GM12892 (cell line): ENCODE measurements at regions not wholly inside any gene's neighbourhood (a gene's known extent, or its start where the extent isn't known, plus 50 kb on each side); places are given as distances from the start of the nearest gene placed in this dataset.
"Not testable (repeated sequence)": the region's sequence is repeated elsewhere in the genome, so short reads cannot be mapped to it uniquely, and the experiment has no call there.

Experiments
- DNase-seq: peaks from one replicate; pipeline ENCODE4 v3.0.0; 2011; ENCODE audit not compliant: insufficient read length
- FAIRE-seq: peaks from 2 replicates; lab custom pipeline; 2011; peaks lifted over from hg19 to GRCh38; lab: Jason Lieb, UNC
- POLR2A ChIP-seq: IDR thresholded peaks from 2 replicates; pipeline ENCODE4 v1.6.1; 2011; ENCODE audit warnings: low read depth, low read length, control low read depth
- POLR2AphosphoS5 ChIP-seq: IDR thresholded peaks from 2 replicates; pipeline ENCODE4 v1.6.1; 2011; ENCODE audit warnings: low read depth, low read length, control low read depth
- TAF1 ChIP-seq: IDR thresholded peaks from 2 replicates; pipeline ENCODE4 v1.6.1; 2011; ENCODE audit warnings: low read depth, mild to moderate bottlenecking, control low read depth, low read length, borderline replicate concordance

DNA sequence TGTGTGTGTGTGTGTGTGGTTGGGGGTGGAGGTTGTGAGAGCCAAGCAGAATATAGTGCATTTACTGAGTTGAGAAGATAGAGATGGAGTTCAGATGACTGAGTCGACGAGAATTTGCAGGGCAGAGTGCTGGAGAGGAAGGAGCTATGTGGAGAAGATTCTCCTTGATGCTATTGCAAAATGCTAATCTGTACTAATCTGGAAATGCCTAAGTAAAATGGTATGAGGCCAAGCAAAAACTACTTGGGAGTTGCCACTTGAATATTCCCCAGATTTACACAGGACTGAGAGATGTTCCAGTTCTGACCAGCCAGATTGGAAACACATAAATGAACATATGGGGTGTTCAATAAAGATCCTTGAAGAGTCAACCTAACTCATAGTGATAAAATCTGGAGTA, 316.4 kb downstream of the NSUN3 start:
- FAIRE-seq (no peak), DNase-seq (no peak)
- TF ChIP-seq POLR2A (no peak), POLR2AphosphoS5 (no peak), TAF1 (no peak)

GRCh38 chr3:94394885-94395284, 332.0 kb downstream of the NSUN3 start:
- DNase-seq (no peak), FAIRE-seq (no peak)
- no peak for TF ChIP-seq POLR2A
- no peak for TF ChIP-seq TAF1
- no peak for TF ChIP-seq POLR2AphosphoS5

GRCh38 chr3:94395851-94396250, 333.0 kb downstream of the NSUN3 start:
- FAIRE-seq (no peak), DNase-seq (no peak)
- no peak for TF ChIP-seq TAF1

DNA sequence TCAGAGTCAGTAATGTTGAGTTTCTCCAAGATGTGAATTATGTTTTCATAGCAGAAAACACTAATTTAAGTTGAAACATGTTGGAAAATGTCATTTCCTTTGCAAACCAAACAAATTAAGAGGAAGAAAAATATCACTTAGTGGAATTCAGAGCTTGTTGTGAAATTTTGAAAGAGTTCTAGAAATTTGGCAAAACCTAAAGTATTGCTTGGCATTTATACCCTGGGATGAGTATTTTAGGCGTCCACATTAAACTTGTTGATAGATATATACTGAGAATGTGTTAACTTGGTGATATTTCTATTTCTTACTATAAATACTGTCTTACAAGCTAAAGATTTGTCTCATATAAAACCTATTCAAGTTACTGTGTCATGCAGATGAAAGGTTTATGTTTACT, 335.2 kb downstream of the NSUN3 start:
- TF ChIP-seq POLR2AphosphoS5 (no peak), TAF1 (no peak), POLR2A (no peak)
- FAIRE-seq (no peak), DNase-seq (no peak)

GRCh38 chr3:94401466-94401865, 338.6 kb downstream of the NSUN3 start:
- FAIRE-seq (no peak), DNase-seq (no peak)
- TF ChIP-seq POLR2AphosphoS5 (no peak), POLR2A (no peak), TAF1 (no peak)

DNA sequence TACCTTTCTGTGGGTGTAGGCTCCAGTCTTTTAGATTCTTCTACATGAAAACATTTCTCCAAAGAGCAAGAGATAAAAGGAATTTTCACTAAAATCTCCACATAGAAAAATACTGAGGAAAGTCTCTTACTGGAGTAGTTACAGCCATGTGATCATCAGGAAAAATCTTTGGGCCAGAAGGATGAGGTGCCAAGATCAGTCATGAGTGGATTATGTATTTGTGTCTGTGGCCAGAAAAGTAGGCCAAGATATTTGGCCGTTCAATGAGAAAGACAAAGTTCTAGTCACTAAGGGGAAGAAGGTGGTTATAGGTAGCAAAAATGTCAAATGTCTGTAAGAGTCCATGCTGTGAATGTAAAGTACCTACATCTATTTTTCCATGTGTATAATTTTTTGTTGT, 339.3 kb downstream of the NSUN3 start:
- FAIRE-seq (no peak), DNase-seq (no peak)
- no peak for TF ChIP-seq POLR2AphosphoS5
- TF ChIP-seq TAF1, result no peak
- TF ChIP-seq POLR2A, result no peak

DNA sequence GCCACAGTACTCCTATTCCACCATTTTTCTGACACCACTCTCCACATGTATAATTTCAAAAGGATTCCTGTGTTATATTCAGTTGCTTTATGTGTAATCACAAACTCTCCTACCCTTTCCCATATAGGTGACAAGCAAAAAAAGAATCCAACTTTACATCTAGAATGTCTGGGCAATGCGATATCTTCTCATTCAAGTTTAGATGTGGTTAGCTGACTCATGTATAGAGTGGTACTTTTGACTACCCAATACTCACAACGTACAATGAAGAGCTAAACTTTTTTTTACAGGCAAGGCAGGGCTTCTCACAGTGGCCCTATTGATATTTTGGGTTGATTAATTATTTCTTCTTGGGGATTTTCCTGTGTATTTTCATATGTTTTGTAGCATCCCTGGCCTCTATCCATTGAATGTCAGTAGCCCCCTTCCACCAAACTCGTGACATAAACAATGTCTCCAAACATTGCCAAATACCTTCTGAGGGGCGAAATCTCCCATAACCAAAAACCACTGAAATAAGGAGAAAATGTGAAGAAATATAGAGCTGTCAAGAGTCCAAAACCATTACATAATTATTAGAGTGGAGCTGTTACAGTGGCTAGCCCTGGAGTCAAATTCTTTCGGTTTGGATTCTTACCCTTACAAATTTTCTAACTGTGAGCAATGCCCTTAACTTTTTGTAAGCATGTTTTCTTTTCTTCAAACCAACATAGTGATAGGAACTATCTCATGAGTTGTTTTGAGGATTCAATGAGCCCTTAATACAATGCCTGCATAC, 342.6 kb downstream of the NSUN3 start:
- FAIRE-seq, result no peak
- TF ChIP-seq POLR2AphosphoS5 (no peak), TAF1 (no peak), POLR2A (no peak)
- DNase-seq, result no peak

DNA sequence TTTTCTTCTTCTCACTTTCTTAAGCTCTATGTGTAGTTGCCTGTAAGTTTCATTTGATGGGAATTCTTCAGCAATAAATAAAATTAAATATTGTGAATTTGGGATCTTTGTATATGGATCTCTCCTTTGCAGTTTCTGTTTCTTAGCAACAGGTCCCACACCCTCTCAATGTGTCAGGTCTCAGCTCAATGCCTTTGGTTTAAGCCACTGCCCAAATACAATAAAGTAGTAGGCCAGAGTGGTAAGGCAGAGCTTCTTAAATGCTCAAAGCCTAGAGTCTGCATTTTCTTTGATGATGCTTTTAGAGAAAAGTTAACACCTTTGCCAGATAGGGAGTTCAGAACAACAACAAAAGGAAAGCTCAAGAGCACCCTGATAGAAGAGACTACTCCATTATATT, 343.7 kb downstream of the NSUN3 start:
- no peak for DNase-seq
- FAIRE-seq, result no peak
- TF ChIP-seq POLR2A (no peak), POLR2AphosphoS5 (no peak), TAF1 (no peak)

DNA sequence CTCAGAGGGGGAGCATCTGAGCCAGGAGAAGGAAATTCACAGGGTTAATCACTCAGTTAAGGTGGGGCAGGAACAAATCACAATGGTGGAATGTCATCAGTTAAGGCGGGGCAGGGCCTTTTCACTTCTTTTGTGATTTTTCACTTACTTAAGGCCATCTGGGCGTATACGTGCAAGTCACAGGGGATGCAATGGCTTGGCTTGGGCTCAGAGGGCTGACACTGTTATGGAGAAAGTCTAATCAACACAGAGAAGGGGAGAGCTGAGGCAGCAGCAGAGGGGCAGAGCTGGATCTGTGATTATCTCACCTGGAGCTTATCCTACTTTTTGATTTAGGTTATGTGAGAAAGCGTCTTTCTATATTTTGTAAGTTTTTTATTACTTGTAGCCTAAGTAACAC, 350.1 kb downstream of the NSUN3 start:
- not testable (repeated sequence) for FAIRE-seq

DNA sequence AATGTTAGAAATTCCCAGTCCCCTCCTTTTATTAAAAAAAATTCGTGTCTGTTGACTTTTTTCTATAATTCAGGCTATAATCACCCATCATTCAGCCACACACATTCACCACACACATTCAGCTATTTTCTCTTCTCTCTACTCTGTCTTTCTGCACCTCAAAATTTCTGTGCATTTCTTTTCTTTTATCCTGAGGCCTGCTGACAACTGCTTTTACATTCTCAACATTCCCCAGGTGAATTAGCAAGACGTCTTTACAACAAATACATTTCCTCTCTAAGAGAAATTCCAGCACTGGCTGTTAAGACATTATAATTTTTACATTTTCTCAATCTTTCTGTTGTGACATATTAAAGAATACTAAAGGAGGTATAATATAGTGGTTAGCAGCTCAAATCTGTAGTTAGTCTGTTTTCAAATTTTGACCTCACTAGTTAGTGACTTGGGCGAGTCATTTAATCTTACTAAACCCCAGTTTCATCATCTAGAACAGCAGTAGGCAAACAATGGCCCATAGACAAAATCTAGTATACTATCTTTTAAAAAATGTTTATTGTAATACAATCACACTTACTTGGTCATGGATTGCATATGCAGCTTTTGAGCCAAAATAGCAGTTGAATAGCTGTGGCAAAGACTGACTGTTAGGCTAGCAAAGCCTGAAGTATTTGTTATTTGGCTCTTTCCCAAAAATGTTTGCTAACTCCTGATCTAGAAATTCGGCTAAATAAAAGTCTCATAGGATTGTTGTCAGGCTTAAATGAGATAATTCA, 350.7 kb downstream of the NSUN3 start:
- FAIRE-seq, result no peak
- TF ChIP-seq POLR2AphosphoS5 (no peak), TAF1 (no peak), POLR2A (no peak)
- DNase-seq, result no peak

More for the DNA sequence above, 350.1 kb downstream of the NSUN3 start:
- not testable (repeated sequence) for DNase-seq

- TF ChIP-seq TAF1 (no peak), POLR2A (no peak), POLR2AphosphoS5 (no peak)
- FAIRE-seq, result no peak
- DNase-seq, result no peak
These were observed 351.6 kb downstream of the NSUN3 start for GRCh38 chr3:94414418-94414817.

DNA sequence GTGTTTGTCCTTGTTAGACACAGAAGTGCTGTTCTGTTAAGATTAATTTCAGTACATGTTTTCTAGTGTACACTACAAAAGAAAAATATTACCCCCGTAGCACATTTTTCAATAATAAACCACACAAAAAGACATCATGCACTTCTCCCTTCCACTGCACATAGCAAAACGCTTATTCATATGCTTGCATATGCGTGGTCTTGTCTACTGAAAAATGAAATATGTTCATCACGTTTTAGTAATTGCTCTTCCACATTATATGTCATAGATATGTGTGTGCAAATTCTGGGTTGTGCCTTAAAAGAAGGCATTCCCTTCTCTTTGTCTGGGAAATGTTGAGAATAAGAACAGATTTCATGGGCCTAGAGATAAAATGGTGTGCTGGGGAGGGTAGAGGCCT, 353.9 kb downstream of the NSUN3 start:
- TF ChIP-seq POLR2AphosphoS5, result no peak
- no peak for TF ChIP-seq TAF1
- no peak for TF ChIP-seq POLR2A
- DNase-seq (no peak), FAIRE-seq (no peak)
